ENCODE measurements at regions not wholly inside any gene's neighbourhood (a gene's known extent, or its start where the extent isn't known, plus 50 kb on each side); places are given as distances from the start of the nearest gene placed in this dataset.

GRCh38 chr3:145721273-145721805 lies 439.6 kb downstream of the PLOD2 start:
- no peak overlapping the region for H3K27ac ChIP-seq
- TF ChIP-seq ZFX (IDR thresholded peaks at IDR 0.05; ENCODE audit: borderline replicate concordance): no peak
- no peak for TF ChIP-seq CTCF (IDR thresholded peaks at IDR 0.05)

GRCh38 chr3:145721815-145722214 lies 439.2 kb downstream of the PLOD2 start:
- TF ChIP-seq CTCF (IDR thresholded peaks at IDR 0.05): no peak
- H3K27ac ChIP-seq: no peak overlapping the region

GRCh38 chr3:145727476-145727875 lies 433.5 kb downstream of the PLOD2 start:
- no peak overlapping the region for H3K27ac ChIP-seq
- TF ChIP-seq CTCF (IDR thresholded peaks at IDR 0.05) (no peak), ZFX (IDR thresholded peaks at IDR 0.05; ENCODE audit: borderline replicate concordance) (no peak)

- no peak overlapping the region for H3K27ac ChIP-seq
Observed at GRCh38 chr3:145735631-145736030, 425.4 kb downstream of the PLOD2 start.

GRCh38 chr3:145737952-145738351 lies 423.0 kb downstream of the PLOD2 start:
- H3K27ac ChIP-seq: no peak overlapping the region
- TF ChIP-seq ZFX (IDR thresholded peaks at IDR 0.05; ENCODE audit: borderline replicate concordance) (no peak), CTCF (IDR thresholded peaks at IDR 0.05) (no peak)

More at GRCh38 chr3:145735631-145736030, 425.4 kb downstream of the PLOD2 start:
- TF ChIP-seq CTCF (IDR thresholded peaks at IDR 0.05) (no peak), ZFX (IDR thresholded peaks at IDR 0.05; ENCODE audit: borderline replicate concordance) (no peak)

- H3K27ac ChIP-seq: no peak overlapping the region
- TF ChIP-seq ZFX (IDR thresholded peaks at IDR 0.05; ENCODE audit: borderline replicate concordance) (no peak), CTCF (IDR thresholded peaks at IDR 0.05) (no peak)
Observed at GRCh38 chr3:145739926-145740325, 421.1 kb downstream of the PLOD2 start.

GRCh38 chr3:145750657-145751056 lies 410.3 kb downstream of the PLOD2 start:
- H3K27ac ChIP-seq: no peak overlapping the region
- TF ChIP-seq ZFX (IDR thresholded peaks at IDR 0.05; ENCODE audit: borderline replicate concordance) (no peak), CTCF (IDR thresholded peaks at IDR 0.05) (no peak)

Data from 22Rv1 (cell line).